GM18519 (cell line): ENCODE measurements at regions not wholly inside any gene's neighbourhood (a gene's known extent, or its start where the extent isn't known, plus 50 kb on each side); places are given as distances from the start of the nearest gene placed in this dataset.

Source experiments
- ATAC-seq: cut with Tn5 transposase; IDR thresholded peaks from one replicate; pipeline ENCODE4 v1.9.1; 2021; ENCODE audit warnings: mild to moderate bottlenecking, moderate library complexity; ENCODE audit not compliant: unreplicated experiment, low FRiP score

GRCh38 chr14:41418851-41419250, 187.8 kb upstream of the LRFN5 start:
- no peak for ATAC-seq

- ATAC-seq, result no peak
Observed at GRCh38 chr14:41409806-41410205, 196.9 kb upstream of the LRFN5 start.

- no peak for ATAC-seq
Observed at GRCh38 chr14:41404126-41404525, 202.6 kb upstream of the LRFN5 start.

- no peak for ATAC-seq
Observed at GRCh38 chr14:41403360-41403759, 203.3 kb upstream of the LRFN5 start.

GRCh38 chr14:41397926-41398325, 208.8 kb upstream of the LRFN5 start:
- no peak for ATAC-seq

- ATAC-seq, result no peak
Observed at GRCh38 chr14:41393512-41393911, 213.2 kb upstream of the LRFN5 start.

GRCh38 chr14:41392226-41392625, 214.4 kb upstream of the LRFN5 start:
- no peak for ATAC-seq

GRCh38 chr14:41389355-41389754, 217.3 kb upstream of the LRFN5 start:
- no peak for ATAC-seq

GRCh38 chr14:41385797-41386196, 220.9 kb upstream of the LRFN5 start:
- ATAC-seq, result no peak

- ATAC-seq, result no peak
Observed at GRCh38 chr14:41380017-41380416, 226.7 kb upstream of the LRFN5 start.

- no peak for ATAC-seq
Observed at GRCh38 chr14:41378526-41378925, 228.2 kb upstream of the LRFN5 start.

GRCh38 chr14:41377932-41378331, 228.7 kb upstream of the LRFN5 start:
- ATAC-seq, result no peak

GRCh38 chr14:41374092-41374491, 232.6 kb upstream of the LRFN5 start:
- ATAC-seq, result no peak

- no peak for ATAC-seq
Observed at GRCh38 chr14:41362139-41362538, 244.5 kb upstream of the LRFN5 start.

GRCh38 chr14:41360126-41360525, 246.6 kb upstream of the LRFN5 start:
- no peak for ATAC-seq

- ATAC-seq, result no peak
Observed at GRCh38 chr14:41355866-41356265, 250.8 kb upstream of the LRFN5 start.

- no peak for ATAC-seq
Observed at GRCh38 chr14:41350476-41350875, 256.2 kb upstream of the LRFN5 start.

GRCh38 chr14:41349289-41349910, 257.3 kb upstream of the LRFN5 start:
- no peak for ATAC-seq

- no peak for ATAC-seq
Observed at GRCh38 chr14:41343857-41344256, 262.8 kb upstream of the LRFN5 start.

- ATAC-seq, result no peak
Observed at GRCh38 chr14:41313196-41313595, 293.5 kb upstream of the LRFN5 start.

GRCh38 chr14:41303506-41303905, 303.2 kb upstream of the LRFN5 start:
- no peak for ATAC-seq

- no peak for ATAC-seq
Observed at GRCh38 chr14:41302776-41303175, 303.9 kb upstream of the LRFN5 start.

GRCh38 chr14:41299924-41300323, 306.8 kb upstream of the LRFN5 start:
- ATAC-seq, result no peak
